GM12864 (cell line): ENCODE measurements at regions not wholly inside any gene's neighbourhood (a gene's known extent, or its start where the extent isn't known, plus 50 kb on each side); places are given as distances from the start of the nearest gene placed in this dataset.

ENCODE experiments used
- DNase-seq: peaks from one replicate; pipeline ENCODE4 v3.0.0-alpha.2; 2011; ENCODE audit warnings: low read depth
- H3K4me3 ChIP-seq: 2 replicates; pipeline ENCODE4 v1.5.1; 2011; ENCODE audit warnings: mild to moderate bottlenecking, low read depth, low read length, control low read depth
- TF ChIP-seq, protein P1 (sequence below): IDR thresholded peaks from 2 replicates; pipeline ENCODE4 v1.5.1; 2011; ENCODE audit warnings: low read depth, mild to moderate bottlenecking, moderate library complexity, low read length, control low read depth, inconsistent platforms; ENCODE audit errors: missing control alignments

DNA sequence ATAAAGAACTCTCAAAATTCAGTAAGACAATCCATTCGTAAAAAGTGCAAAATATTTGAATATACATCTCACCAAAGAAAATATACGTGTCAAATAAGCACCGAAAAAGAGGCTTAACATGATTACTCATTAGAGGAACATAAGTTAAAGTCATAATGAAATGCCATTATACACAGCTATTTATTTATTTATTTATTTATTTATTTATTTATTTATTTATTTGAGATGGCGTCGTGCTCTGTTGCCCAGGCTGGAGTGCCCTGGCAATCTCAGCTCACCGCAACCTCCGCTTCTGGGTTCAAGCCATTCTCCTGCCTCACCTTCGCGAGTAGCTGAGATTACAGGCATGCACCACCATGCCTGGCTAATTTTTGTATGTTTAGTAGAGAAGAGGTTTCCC lies 203.6 kb upstream of the UBASH3B start:
- DNase-seq, result no peak
- TF ChIP-seq, protein P1, sequence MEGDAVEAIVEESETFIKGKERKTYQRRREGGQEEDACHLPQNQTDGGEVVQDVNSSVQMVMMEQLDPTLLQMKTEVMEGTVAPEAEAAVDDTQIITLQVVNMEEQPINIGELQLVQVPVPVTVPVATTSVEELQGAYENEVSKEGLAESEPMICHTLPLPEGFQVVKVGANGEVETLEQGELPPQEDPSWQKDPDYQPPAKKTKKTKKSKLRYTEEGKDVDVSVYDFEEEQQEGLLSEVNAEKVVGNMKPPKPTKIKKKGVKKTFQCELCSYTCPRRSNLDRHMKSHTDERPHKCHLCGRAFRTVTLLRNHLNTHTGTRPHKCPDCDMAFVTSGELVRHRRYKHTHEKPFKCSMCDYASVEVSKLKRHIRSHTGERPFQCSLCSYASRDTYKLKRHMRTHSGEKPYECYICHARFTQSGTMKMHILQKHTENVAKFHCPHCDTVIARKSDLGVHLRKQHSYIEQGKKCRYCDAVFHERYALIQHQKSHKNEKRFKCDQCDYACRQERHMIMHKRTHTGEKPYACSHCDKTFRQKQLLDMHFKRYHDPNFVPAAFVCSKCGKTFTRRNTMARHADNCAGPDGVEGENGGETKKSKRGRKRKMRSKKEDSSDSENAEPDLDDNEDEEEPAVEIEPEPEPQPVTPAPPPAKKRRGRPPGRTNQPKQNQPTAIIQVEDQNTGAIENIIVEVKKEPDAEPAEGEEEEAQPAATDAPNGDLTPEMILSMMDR, result no peak
- no peak overlapping the region for H3K4me3 ChIP-seq

DNA sequence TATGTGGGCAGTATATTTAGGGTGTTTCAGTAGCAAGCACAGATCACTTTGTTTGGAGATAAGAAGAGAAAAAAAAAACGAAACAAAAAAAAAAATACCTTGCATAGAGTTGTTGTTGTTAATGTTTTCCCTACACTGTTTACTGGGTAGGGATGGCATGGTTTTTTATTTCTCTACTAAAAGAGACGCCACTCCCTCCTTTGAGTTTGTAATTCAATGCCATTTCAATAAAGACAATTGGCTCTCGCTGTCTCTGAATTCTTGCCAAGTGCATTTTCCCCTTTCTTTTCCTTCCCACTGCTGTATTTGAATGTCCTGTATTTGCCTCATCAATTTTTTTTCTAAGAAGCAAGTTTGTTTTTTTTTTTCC lies 213.9 kb upstream of the UBASH3B start:
- H3K4me3 ChIP-seq, result no peak overlapping the region
- TF ChIP-seq, protein P1, result no peak
- DNase-seq, result no peak

- H3K4me3 ChIP-seq, result no peak overlapping the region
- DNase-seq, result no peak
- TF ChIP-seq, protein P1, result no peak
These were observed 214.5 kb upstream of the UBASH3B start for GRCh38 chr11:122440811-122441665.

DNA sequence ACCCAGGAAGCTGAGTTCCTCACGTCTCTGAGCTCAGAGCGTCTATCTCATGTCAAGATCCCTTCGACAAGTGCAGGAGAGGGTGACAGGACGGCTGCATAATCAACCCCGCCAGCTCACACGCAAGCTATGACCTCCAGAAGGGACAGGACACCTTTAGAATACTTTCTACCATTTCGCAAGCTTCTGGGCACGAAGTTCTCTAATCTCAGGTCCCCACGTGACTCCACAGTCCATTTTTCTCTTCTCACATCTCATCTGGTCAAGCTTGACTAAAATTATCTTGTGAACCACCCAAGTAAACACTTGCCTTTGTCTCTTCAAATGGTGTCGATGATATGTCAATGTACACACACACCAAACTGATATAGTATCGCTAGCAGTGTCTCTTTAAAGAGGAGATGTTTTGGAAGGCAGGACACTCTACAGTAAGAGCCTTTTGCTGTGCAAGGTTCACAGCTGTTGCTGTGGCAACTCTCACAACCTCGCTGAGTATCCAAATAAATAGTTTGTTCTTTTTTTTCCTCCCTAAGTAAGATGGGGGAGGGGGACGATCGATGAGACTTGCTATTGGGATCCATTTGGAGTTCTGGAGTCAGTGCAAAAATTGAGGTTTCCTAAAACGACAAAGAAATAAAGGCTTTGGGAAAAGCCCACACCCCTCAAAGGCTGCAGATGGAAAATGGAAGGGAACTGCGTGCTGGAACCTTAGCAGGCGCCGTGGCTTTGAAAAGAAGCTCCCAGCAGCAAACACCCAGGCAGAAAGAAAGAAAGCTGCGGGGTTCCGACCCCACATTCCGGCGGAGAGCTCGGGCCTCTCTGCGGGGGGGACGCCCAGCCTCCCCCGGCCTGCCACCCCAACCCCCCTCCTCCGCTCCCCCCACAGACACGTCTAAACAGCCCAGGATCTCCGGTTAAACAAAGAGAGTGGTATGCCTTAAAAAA lies 215.4 kb upstream of the UBASH3B start:
- H3K4me3 ChIP-seq, result no peak overlapping the region
- no peak for DNase-seq
- TF ChIP-seq, protein P1, result no peak

DNA sequence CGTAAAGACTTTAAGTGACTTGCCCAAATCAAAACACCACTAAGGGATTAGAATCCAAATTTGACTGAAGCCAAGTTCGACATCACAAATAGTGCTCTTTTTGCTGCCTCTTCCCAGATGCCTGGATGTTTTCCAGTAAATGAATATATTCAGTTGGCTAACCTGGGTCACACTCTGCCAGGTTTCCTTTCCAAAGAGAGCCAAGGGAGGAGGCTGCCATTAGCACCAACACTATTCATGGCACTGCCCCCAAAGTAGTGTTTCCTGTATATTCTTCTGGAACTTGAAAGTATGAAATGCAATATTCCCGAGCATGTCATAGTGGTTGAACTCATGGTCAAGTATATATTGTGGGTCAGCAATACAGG lies 219.3 kb upstream of the UBASH3B start:
- no peak for DNase-seq
- TF ChIP-seq, protein P1, result no peak
- no peak overlapping the region for H3K4me3 ChIP-seq

GRCh38 chr11:122435540-122436187 lies 219.9 kb upstream of the UBASH3B start:
- H3K4me3 ChIP-seq, result no peak overlapping the region
- TF ChIP-seq, protein P1, result no peak
- DNase-seq, result no peak
